ENCODE measurements at regions not wholly inside any gene's neighbourhood (a gene's known extent, or its start where the extent isn't known, plus 50 kb on each side); places are given as distances from the start of the nearest gene placed in this dataset.

DNA sequence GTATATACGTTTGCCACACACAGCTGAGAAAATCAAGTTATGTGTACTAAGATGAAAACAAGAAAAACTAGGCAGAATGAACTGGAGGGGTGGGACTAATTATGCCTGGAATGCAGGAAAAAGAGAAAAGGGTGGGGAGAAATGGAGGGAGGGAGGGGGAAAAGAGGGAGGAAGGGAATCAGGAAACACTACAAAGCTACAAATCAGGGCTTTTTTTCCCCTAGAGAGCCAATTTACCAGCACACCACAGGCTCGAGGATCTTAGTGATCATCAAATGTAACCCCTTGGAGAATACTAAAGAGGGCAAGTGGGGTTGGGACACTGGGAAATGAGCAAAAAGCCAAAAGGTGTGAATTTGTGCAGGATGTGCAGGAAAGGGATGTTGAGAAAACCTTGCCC, 451.9 kb downstream of the SMARCA1 start:
- WGBS, 5 donors: 0 to 30% (median 20%) methylated on average over 1 to 2 of the region's 2 CpGs
- H3K4me3 ChIP-seq: no peak overlapping the region
- intact Hi-C loops (cut with DNase I; ENCODE audit: low total_unique reads): no loop called here
- TF ChIP-seq POLR2AphosphoS5 (IDR thresholded peaks at IDR 0.05) (no peak), EP300 (IDR thresholded peaks at IDR 0.05) (no peak), POLR2A (IDR thresholded peaks at IDR 0.05) (no peak)
- TF ChIP-seq, protein P1, sequence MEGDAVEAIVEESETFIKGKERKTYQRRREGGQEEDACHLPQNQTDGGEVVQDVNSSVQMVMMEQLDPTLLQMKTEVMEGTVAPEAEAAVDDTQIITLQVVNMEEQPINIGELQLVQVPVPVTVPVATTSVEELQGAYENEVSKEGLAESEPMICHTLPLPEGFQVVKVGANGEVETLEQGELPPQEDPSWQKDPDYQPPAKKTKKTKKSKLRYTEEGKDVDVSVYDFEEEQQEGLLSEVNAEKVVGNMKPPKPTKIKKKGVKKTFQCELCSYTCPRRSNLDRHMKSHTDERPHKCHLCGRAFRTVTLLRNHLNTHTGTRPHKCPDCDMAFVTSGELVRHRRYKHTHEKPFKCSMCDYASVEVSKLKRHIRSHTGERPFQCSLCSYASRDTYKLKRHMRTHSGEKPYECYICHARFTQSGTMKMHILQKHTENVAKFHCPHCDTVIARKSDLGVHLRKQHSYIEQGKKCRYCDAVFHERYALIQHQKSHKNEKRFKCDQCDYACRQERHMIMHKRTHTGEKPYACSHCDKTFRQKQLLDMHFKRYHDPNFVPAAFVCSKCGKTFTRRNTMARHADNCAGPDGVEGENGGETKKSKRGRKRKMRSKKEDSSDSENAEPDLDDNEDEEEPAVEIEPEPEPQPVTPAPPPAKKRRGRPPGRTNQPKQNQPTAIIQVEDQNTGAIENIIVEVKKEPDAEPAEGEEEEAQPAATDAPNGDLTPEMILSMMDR (IDR thresholded peaks at IDR 0.05): no peak
- no peaks in the 10 kb centered on the region for H3K4me1 ChIP-seq
- no peak overlapping the region for H3K27ac ChIP-seq
- H3K27me3 ChIP-seq: no peaks in the 10 kb centered on the region
- no peak for DNase-seq
- H3K36me3 ChIP-seq: no peaks in the 10 kb centered on the region
- H3K9me3 ChIP-seq: no peaks in the 10 kb centered on the region

DNA sequence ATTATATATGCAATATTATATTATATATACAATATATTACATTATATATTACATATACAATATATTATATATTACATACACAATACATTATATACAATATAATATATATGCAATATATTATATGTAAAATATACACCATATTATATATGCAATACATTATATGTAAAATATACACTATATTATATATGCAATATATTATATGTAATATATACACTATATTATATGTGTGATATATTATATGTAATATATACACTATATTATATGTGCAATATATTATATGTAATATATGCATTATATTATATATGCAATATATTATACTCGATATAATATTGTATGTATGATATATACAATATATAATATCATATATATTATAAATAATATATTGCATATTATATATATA, 457.4 kb downstream of the SMARCA1 start:
- H3K36me3 ChIP-seq: no peaks in the 10 kb centered on the region

DNA sequence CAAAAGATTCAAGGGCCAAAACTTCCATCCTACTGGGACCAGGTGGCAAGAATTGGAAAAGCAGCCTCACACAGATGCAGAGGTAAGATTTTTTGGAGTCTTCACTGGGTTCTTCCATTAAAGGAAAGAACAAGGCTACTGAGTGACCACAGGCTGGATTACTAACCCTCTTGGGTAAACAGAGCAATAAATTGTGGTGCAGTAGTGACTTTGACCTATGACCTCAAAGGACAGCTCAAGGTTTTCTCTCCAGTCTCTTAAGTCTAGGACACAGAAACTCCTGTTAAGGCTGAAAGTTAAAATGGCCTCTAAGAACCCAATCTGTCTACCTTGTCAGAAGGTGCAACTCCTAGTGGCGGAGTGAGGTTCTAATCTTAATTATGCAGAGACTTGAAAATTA, 464.9 kb downstream of the SMARCA1 start:
- Histone ChIP-seq H3K9me3 (no peaks in the 10 kb centered on the region), H3K4me1 (no peaks in the 10 kb centered on the region), H3K27me3 (no peaks in the 10 kb centered on the region), H3K27ac (no peak overlapping the region), H3K36me3 (no peaks in the 10 kb centered on the region), H3K4me3 (no peak overlapping the region)
- WGBS, 5 donors: 71 to 100% (median 92%) methylated on average over 1 of the region's 1 CpG
- TF ChIP-seq, protein P1 (IDR thresholded peaks at IDR 0.05): no peak
- TF ChIP-seq POLR2AphosphoS5 (IDR thresholded peaks at IDR 0.05) (no peak), EP300 (IDR thresholded peaks at IDR 0.05) (no peak), POLR2A (IDR thresholded peaks at IDR 0.05) (no peak)
- intact Hi-C loops (cut with DNase I; ENCODE audit: low total_unique reads): no loop called here
- DNase-seq: no peak

More for the DNA sequence above, 457.4 kb downstream of the SMARCA1 start:
- no peak for DNase-seq
- 80 to 100% (median 96%) methylated on average over 1 of the region's 1 CpG for WGBS, 5 donors
- TF ChIP-seq POLR2A (IDR thresholded peaks at IDR 0.05) (no peak), EP300 (IDR thresholded peaks at IDR 0.05) (no peak), POLR2AphosphoS5 (IDR thresholded peaks at IDR 0.05) (no peak)
- TF ChIP-seq, protein P1 (IDR thresholded peaks at IDR 0.05): no peak
- no peaks in the 10 kb centered on the region for H3K4me1 ChIP-seq
- H3K9me3 ChIP-seq: no peaks in the 10 kb centered on the region
- intact Hi-C loops (cut with DNase I; ENCODE audit: low total_unique reads): no loop called here
- no peaks in the 10 kb centered on the region for H3K27me3 ChIP-seq
- no peak overlapping the region for H3K4me3 ChIP-seq
- H3K27ac ChIP-seq: no peak overlapping the region

DNA sequence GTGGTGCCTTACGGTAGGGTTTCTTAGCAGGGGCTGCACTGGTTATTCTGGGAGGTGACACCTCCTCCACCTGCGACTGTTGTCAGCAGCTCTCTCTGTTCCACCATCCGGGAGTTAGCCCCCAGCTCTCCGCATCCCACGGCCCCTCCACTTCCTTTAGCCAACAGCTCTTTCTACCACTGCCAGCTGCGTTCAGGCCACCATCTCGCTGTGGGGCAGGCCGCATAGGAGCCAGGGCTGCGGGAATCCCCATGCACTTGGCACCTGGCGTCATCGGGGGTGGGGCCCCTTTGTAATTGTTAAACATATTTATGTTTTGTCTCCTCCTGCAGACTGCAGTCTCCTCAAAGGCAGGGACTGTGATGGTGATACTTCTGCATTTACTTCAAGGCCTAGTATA, 480.2 kb downstream of the SMARCA1 start:
- no peak for DNase-seq
- no peaks in the 10 kb centered on the region for H3K4me1 ChIP-seq
- H3K4me3 ChIP-seq: no peak overlapping the region
- H3K36me3 ChIP-seq: no peaks in the 10 kb centered on the region
- H3K27me3 ChIP-seq: no peaks in the 10 kb centered on the region
- intact Hi-C loops (cut with DNase I; ENCODE audit: low total_unique reads): no loop called here
- no peaks in the 10 kb centered on the region for H3K9me3 ChIP-seq
- no peak overlapping the region for H3K27ac ChIP-seq
- WGBS, 5 donors: 89 to 96% (median 90%) methylated on average over 10 to 11 of the region's 11 CpGs
- TF ChIP-seq POLR2A (IDR thresholded peaks at IDR 0.05) (no peak), EP300 (IDR thresholded peaks at IDR 0.05) (no peak), POLR2AphosphoS5 (IDR thresholded peaks at IDR 0.05) (no peak)
- TF ChIP-seq, protein P1 (IDR thresholded peaks at IDR 0.05): no peak

Data from stomach (tissue), 8 donors.